Parathyroid adenoma (tissue), 2 donors: ENCODE measurements at regions not wholly inside any gene's neighbourhood (a gene's known extent, or its start where the extent isn't known, plus 50 kb on each side); places are given as distances from the start of the nearest gene placed in this dataset.

Experiments
- H2AFZ ChIP-seq: fragments of 300-600 bp; sonication (generic); one replicate; pipeline ENCODE4 v1.7.0; 2017; ENCODE audit warnings: antibody characterized with exemption, mild to moderate bottlenecking
- H3K27ac ChIP-seq: fragments of 300-600 bp; sonication (generic); one replicate; pipeline ENCODE4 v1.7.0; 2017
- H3K27me3 ChIP-seq: fragments of 300-600 bp; sonication (generic); one replicate; pipeline ENCODE4 v1.7.0; 2017; ENCODE audit warnings: low read length; ENCODE audit not compliant: control insufficient read depth, insufficient read depth
- H3K36me3 ChIP-seq: fragments of 300-600 bp; sonication (generic); one replicate; pipeline ENCODE4 v1.7.0; 2017; ENCODE audit warnings: low read length; ENCODE audit not compliant: control insufficient read depth, insufficient read depth
- H3K4me1 ChIP-seq: fragments of 300-600 bp; sonication (generic); one replicate; pipeline ENCODE4 v1.7.0; 2017; ENCODE audit warnings: control low read depth
- H3K4me2 ChIP-seq: fragments of 300-600 bp; sonication (generic); one replicate; pipeline ENCODE4 v1.7.0; 2017; ENCODE audit warnings: low read length
- H3K4me3 ChIP-seq: fragments of 300-600 bp; sonication (generic); one replicate; pipeline ENCODE4 v1.7.0; 2017; ENCODE audit warnings: low read depth, low read length
- H3K79me2 ChIP-seq: fragments of 300-600 bp; sonication (generic); one replicate; pipeline ENCODE4 v1.7.0; 2017; ENCODE audit warnings: control low read depth
- H3K9ac ChIP-seq: fragments of 300-600 bp; sonication (generic); one replicate; pipeline ENCODE4 v1.7.0; 2017; ENCODE audit warnings: mild to moderate bottlenecking
- H3K9me3 ChIP-seq: fragments of 300-600 bp; sonication (generic); one replicate; pipeline ENCODE4 v1.7.0; 2017; ENCODE audit warnings: low read length; ENCODE audit not compliant: control insufficient read depth
- TF ChIP-seq, protein P1 (sequence below): fragments of 300-600 bp; sonication (generic); IDR thresholded peaks from one replicate; pipeline ENCODE4 v1.7.0; 2017; ENCODE audit warnings: antibody characterized with exemption, mild to moderate bottlenecking
- donor health status: primary hyperparathyroidism.

DNA sequence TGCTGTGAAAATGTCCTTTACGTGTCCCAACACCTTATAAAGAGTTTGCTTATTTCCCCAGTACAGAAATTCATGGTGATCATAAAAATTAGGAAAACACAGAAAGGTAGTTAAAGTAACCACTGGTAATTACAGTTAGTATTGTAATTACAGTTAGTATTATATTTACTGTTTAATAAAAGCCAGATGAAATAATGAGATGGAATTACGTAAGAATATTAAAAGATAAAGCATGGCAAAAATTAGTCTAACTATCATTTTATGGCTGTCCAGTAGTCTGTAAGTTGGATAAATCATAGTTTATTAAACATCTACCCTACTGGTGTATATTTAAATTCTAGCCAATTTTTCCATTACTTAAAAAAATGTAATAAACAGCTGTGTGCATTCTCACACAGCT is 638.8 kb downstream of the ACTR3B start:
- Histone ChIP-seq H3K4me2 (no peak overlapping the region), H3K4me1 (no peaks in the 10 kb centered on the region), H3K36me3 (no peaks in the 10 kb centered on the region), H3K4me3 (no peak overlapping the region), H2AFZ (no peak overlapping the region), H3K79me2 (no peaks in the 10 kb centered on the region), H3K27ac (no peak overlapping the region), H3K9ac (no peak overlapping the region), H3K27me3 (no peaks in the 10 kb centered on the region), H3K9me3 (no peaks in the 10 kb centered on the region)
- TF ChIP-seq, protein P1, sequence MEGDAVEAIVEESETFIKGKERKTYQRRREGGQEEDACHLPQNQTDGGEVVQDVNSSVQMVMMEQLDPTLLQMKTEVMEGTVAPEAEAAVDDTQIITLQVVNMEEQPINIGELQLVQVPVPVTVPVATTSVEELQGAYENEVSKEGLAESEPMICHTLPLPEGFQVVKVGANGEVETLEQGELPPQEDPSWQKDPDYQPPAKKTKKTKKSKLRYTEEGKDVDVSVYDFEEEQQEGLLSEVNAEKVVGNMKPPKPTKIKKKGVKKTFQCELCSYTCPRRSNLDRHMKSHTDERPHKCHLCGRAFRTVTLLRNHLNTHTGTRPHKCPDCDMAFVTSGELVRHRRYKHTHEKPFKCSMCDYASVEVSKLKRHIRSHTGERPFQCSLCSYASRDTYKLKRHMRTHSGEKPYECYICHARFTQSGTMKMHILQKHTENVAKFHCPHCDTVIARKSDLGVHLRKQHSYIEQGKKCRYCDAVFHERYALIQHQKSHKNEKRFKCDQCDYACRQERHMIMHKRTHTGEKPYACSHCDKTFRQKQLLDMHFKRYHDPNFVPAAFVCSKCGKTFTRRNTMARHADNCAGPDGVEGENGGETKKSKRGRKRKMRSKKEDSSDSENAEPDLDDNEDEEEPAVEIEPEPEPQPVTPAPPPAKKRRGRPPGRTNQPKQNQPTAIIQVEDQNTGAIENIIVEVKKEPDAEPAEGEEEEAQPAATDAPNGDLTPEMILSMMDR = no peak

DNA sequence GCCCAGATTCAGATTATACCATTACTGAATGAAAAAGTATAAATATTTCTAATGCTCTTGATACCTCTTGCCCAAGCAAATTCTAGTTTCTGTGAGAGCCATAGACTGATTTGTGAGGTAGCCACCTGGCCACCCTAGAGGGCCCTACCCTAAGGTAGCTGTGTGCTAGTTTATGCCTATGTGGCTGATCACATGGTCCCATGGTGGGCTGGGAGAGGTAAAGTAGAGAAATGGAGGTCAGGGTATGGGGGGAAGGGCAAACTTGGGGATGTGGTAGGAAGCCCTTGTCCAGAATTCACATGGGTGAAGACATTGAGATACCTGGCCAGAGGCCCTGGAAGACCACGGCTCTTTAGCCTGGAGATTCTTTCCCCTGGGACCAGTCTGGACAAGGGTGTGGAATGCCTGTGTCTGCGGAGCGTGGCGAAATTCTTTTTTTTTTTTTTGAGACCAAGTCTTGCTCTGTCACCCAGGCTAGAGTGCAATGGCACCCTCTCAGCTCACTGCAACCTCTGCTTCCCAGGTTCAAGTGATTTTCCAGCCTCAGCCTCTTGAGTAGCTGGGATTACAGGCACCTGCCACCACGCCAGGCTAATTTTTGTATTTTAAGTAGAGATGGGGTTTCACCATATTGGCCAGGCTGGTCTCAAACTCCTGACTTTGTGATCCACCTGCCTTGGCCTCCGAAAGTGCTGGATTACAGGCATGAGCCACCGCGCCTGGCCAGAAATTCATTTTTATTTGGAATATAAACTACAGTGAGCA is 639.4 kb downstream of the ACTR3B start:
- TF ChIP-seq, protein P1 = no peak
- Histone ChIP-seq H3K9me3 (no peaks in the 10 kb centered on the region), H2AFZ (no peak overlapping the region)

DNA sequence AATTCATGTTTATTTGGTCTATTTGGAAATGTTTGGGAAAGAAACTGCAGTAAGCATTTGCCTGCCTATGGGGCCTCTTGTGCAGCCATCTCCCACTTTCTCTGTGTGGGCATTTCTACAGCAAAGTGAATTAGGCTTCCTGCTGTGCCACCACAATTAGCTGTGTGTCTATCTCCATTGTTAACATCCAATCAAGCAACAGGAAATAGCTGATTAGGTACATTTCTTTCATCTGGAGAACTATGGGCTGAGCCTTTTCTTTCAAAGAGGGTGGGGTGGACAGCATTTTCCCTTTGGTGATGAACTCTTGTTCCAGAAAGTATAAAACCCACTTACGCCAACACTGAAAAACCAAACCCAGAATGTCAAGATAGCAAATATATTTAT is 640.0 kb downstream of the ACTR3B start:
- H3K9ac ChIP-seq = no peak overlapping the region
- H3K27ac ChIP-seq = no peak overlapping the region
- no peak overlapping the region for H3K4me3 ChIP-seq
- no peaks in the 10 kb centered on the region for H3K79me2 ChIP-seq
- TF ChIP-seq, protein P1 = no peak
- no peaks in the 10 kb centered on the region for H3K4me1 ChIP-seq
- no peak overlapping the region for H3K4me2 ChIP-seq
- no peaks in the 10 kb centered on the region for H3K36me3 ChIP-seq
- no peak overlapping the region for H2AFZ ChIP-seq
- no peaks in the 10 kb centered on the region for H3K27me3 ChIP-seq
- no peaks in the 10 kb centered on the region for H3K9me3 ChIP-seq

More for the DNA sequence above, 639.4 kb downstream of the ACTR3B start:
- no peak overlapping the region for H3K9ac ChIP-seq
- no peaks in the 10 kb centered on the region for H3K79me2 ChIP-seq
- no peak overlapping the region for H3K4me3 ChIP-seq
- H3K36me3 ChIP-seq = no peaks in the 10 kb centered on the region
- H3K4me2 ChIP-seq = no peak overlapping the region
- no peak overlapping the region for H3K27ac ChIP-seq
- H3K4me1 ChIP-seq = no peaks in the 10 kb centered on the region
- no peaks in the 10 kb centered on the region for H3K27me3 ChIP-seq

DNA sequence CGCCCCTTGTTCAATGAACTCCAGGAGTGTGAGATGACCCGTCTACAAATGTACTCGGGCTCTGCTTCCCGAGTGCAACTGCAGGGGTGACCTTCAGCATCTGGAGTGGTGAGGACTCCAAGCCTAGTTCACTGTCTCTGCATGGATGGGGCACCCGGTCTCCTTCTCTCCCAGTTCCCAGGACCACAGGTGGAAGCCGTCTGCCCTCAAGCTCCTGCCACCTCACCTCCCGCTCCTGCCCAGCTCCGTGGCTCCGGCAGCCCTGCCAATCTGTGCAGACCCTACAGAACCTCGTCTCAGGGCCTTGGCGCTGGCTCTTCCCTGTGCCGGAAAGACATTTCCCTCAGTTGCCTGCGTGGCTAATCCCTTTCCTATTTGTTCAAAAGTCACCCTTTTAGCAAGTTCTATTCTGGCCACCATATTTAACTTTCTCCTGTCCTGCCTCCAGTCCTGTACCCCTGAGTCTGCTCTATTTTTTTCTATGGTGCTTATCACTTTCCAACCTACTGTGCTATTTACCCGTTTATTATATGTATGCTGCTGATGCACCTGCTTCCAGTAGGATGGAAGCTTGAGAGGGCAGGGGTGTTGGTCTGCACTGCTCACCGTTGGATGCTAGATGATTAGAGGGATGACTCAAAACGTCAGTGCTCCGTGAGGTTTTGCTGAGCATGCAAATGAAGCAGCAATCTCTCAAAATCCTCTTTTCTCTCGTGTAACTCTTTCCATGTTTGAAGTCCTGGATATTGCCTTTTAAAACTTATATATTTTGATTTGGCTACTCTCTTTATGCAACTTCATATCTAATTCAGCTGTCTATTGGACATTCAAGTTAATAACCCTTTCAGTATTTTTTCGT is 641.4 kb downstream of the ACTR3B start:
- no peaks in the 10 kb centered on the region for H3K4me1 ChIP-seq
- H3K79me2 ChIP-seq = no peaks in the 10 kb centered on the region
- TF ChIP-seq, protein P1 = no peak
- H3K9ac ChIP-seq = no peak overlapping the region
- H3K27ac ChIP-seq = no peak overlapping the region
- H3K4me2 ChIP-seq = no peak overlapping the region
- no peak overlapping the region for H3K4me3 ChIP-seq
- H2AFZ ChIP-seq = no peak overlapping the region
- H3K27me3 ChIP-seq = no peaks in the 10 kb centered on the region
- H3K36me3 ChIP-seq = no peaks in the 10 kb centered on the region
- no peaks in the 10 kb centered on the region for H3K9me3 ChIP-seq
